ENCODE measurements at regions not wholly inside any gene's neighbourhood (a gene's known extent, or its start where the extent isn't known, plus 50 kb on each side); places are given as distances from the start of the nearest gene placed in this dataset.

- Histone ChIP-seq H3K9ac (ENCODE audit: low read length) (no peak overlapping the region), H3K27ac (ENCODE audit: low read length) (no peak overlapping the region), H3K9me3 (ENCODE audit: insufficient read depth, low read length) (no peaks in the 10 kb centered on the region), H3K4me3 (ENCODE audit: low read length) (no peak overlapping the region), H3K36me3 (replicated peaks; ENCODE audit: low read depth, low read length) (no peaks in the 10 kb centered on the region), H3K79me2 (ENCODE audit: low read length) (no peaks in the 10 kb centered on the region), H3K4me1 (ENCODE audit: low read length) (no peaks in the 10 kb centered on the region), H3K27me3 (ENCODE audit: low read depth, low read length) (peaks cover 30% of the 10 kb centered on the region), H3K4me2 (ENCODE audit: low read length) (no peak overlapping the region), H2AFZ (ENCODE audit: low read depth, low read length) (no peak overlapping the region), H4K20me1 (ENCODE audit: insufficient read depth, low read length) (no peaks in the 10 kb centered on the region)
- TF ChIP-seq EZH2phosphoT487 (IDR thresholded peaks at IDR 0.05; ENCODE audit: low read depth) (no peak), CTCF (IDR thresholded peaks at IDR 0.05; ENCODE audit: low read depth, low read length) (peak; percentile 70)
These were observed 62.7 kb upstream of the BNIP2 start for GRCh38 chr15:59751552-59752413.

GRCh38 chr15:59746777-59747176, 57.7 kb upstream of the BNIP2 start:
- peaks cover 8% of the 10 kb centered on the region; the same call in 1 of the 2 replicates for H3K9me3 ChIP-seq (ENCODE audit: insufficient read depth, low read length)
- no peak for TF ChIP-seq EZH2phosphoT487 (IDR thresholded peaks at IDR 0.05; ENCODE audit: low read depth)
- no peak for TF ChIP-seq CTCF (IDR thresholded peaks at IDR 0.05; ENCODE audit: low read depth, low read length)
- no peak overlapping the region for H3K4me3 ChIP-seq (ENCODE audit: low read length)
- no peaks in the 10 kb centered on the region for H4K20me1 ChIP-seq (ENCODE audit: insufficient read depth, low read length)
- H3K36me3 ChIP-seq (replicated peaks; ENCODE audit: low read depth, low read length): peaks cover 5% of the 10 kb centered on the region
- H3K27ac ChIP-seq (ENCODE audit: low read length): no peak overlapping the region
- H3K4me1 ChIP-seq (ENCODE audit: low read length): no peaks in the 10 kb centered on the region
- H3K4me2 ChIP-seq (ENCODE audit: low read length): no peak overlapping the region
- H3K27me3 ChIP-seq (ENCODE audit: low read depth, low read length): peaks cover 29% of the 10 kb centered on the region
- H2AFZ ChIP-seq (ENCODE audit: low read depth, low read length): no peak overlapping the region
- no peak overlapping the region for H3K9ac ChIP-seq (ENCODE audit: low read length)
- no peaks in the 10 kb centered on the region for H3K79me2 ChIP-seq (ENCODE audit: low read length)

DNA sequence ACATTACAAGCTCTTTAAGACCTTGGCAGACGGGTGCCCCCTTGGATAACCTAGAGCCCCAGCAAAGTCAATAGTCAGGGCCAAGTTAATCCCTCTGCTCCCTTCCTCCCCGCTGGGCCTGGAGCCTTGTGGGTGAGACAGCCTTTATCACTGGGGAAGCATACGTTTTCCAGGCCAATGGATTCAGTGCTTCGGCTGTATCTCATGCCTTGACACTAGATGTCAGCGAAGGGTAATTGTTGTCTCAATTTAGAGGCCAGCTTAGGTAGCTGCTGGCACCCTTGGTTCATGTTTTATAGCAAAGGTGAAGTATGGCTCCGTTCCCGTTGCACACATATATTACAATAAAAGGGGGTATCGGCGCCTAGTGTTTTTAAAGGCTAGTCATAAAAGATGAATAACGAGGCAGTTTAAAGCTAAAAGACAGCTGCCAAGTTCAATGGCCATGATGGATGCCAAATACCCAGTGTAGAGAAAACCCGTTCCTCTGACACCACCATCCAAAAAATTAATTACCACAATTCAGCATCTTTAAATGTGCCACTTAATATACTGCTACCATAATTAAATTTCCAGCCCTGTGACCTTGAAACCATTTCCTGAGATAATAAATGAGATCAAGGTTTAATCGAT, 52.3 kb upstream of the BNIP2 start:
- H3K36me3 ChIP-seq (replicated peaks; ENCODE audit: low read depth, low read length): peaks cover 5% of the 10 kb centered on the region
- TF ChIP-seq EZH2phosphoT487 (IDR thresholded peaks at IDR 0.05; ENCODE audit: low read depth): no peak
- peak; percentile 58 for TF ChIP-seq CTCF (IDR thresholded peaks at IDR 0.05; ENCODE audit: low read depth, low read length)
- 0 out of 2 replicates have a peak, but pooled peaks cover 4% of the 10 kb centered on the region for H3K4me1 ChIP-seq (ENCODE audit: low read length)
- no peak overlapping the region for H3K4me3 ChIP-seq (ENCODE audit: low read length)
- peak overlapping the region; percentile 67 for H2AFZ ChIP-seq (ENCODE audit: low read depth, low read length)
- H3K4me2 ChIP-seq (ENCODE audit: low read length): no peak overlapping the region; the same call in 1 of the 2 replicates
- peaks cover 14% of the 10 kb centered on the region; the same call in 1 of the 2 replicates for H3K27me3 ChIP-seq (ENCODE audit: low read depth, low read length)
- H3K27ac ChIP-seq (ENCODE audit: low read length): no peak overlapping the region
- no peak overlapping the region for H3K9ac ChIP-seq (ENCODE audit: low read length)
- peaks cover 8% of the 10 kb centered on the region; the same call in 1 of the 2 replicates for H3K9me3 ChIP-seq (ENCODE audit: insufficient read depth, low read length)
- H3K79me2 ChIP-seq (ENCODE audit: low read length): no peaks in the 10 kb centered on the region
- H4K20me1 ChIP-seq (ENCODE audit: insufficient read depth, low read length): no peaks in the 10 kb centered on the region

- Histone ChIP-seq H4K20me1 (ENCODE audit: insufficient read depth, low read length) (no peaks in the 10 kb centered on the region), H3K27ac (ENCODE audit: low read length) (no peak overlapping the region), H2AFZ (ENCODE audit: low read depth, low read length) (no peak overlapping the region), H3K9me3 (ENCODE audit: insufficient read depth, low read length) (peaks cover 8% of the 10 kb centered on the region; the same call in 1 of the 2 replicates), H3K4me1 (ENCODE audit: low read length) (0 out of 2 replicates have a peak, but pooled peaks cover 4% of the 10 kb centered on the region), H3K4me3 (ENCODE audit: low read length) (no peak overlapping the region), H3K79me2 (ENCODE audit: low read length) (no peaks in the 10 kb centered on the region), H3K4me2 (ENCODE audit: low read length) (no peak overlapping the region), H3K27me3 (ENCODE audit: low read depth, low read length) (peaks cover 14% of the 10 kb centered on the region; the same call in 1 of the 2 replicates), H3K36me3 (replicated peaks; ENCODE audit: low read depth, low read length) (peaks cover 5% of the 10 kb centered on the region), H3K9ac (ENCODE audit: low read length) (no peak overlapping the region)
- TF ChIP-seq EZH2phosphoT487 (IDR thresholded peaks at IDR 0.05; ENCODE audit: low read depth): no peak
- no peak for TF ChIP-seq CTCF (IDR thresholded peaks at IDR 0.05; ENCODE audit: low read depth, low read length)
These were observed 50.6 kb upstream of the BNIP2 start for GRCh38 chr15:59739557-59740186.

Measured in OCI-LY3 (cell line).